SKM-1 treated with dmso at 0.1 percent for 144 hours (cell line): ENCODE measurements at regions not wholly inside any gene's neighbourhood (a gene's known extent, or its start where the extent isn't known, plus 50 kb on each side); places are given as distances from the start of the nearest gene placed in this dataset.

Experiments used
- DNase-seq: peaks from one replicate; lab custom pipeline; 2025; ENCODE audit not compliant: unreplicated experiment; lab: John Stamatoyannopoulos, UW

DNA sequence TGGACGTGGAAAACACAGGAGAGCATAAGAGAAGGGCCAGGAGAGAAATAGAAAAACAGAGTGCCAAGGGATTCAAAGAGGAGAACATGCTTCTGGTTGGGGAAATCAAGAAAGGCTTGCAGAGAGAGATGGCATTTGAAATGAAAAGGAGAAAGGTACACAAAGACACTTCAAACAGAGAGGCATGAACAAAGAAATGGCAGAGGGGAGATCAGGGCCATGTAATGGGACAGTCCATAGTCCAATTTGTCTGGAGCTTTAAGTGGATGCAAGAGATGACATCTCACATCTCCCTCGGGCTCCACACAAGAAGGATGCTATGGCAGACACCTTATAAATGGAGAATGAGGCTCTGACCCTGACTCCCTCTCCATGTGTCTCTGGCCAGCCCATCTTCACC is 331.1 kb downstream of the MLLT3 start:
- DNase-seq, result no peak

DNA sequence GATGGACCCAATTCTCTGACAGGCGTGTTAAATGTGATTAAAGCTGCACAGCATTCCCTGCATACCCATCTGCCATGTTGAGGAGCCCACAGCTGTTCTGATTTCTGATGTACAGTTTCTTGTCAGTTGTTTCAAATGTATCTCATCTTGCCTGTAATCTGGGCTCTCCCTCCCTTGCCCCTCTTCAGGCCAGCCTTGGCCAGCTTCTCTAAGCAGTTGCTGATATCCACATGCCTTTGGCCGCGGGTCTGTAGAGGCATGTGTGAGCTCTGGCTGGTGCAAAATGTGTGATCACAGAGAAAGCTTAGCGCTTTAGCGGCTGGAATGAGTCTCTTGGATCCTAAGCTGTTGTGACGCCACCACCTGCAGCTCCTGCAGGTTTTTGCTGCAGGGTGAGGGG is 332.0 kb downstream of the MLLT3 start:
- no peak for DNase-seq

DNA sequence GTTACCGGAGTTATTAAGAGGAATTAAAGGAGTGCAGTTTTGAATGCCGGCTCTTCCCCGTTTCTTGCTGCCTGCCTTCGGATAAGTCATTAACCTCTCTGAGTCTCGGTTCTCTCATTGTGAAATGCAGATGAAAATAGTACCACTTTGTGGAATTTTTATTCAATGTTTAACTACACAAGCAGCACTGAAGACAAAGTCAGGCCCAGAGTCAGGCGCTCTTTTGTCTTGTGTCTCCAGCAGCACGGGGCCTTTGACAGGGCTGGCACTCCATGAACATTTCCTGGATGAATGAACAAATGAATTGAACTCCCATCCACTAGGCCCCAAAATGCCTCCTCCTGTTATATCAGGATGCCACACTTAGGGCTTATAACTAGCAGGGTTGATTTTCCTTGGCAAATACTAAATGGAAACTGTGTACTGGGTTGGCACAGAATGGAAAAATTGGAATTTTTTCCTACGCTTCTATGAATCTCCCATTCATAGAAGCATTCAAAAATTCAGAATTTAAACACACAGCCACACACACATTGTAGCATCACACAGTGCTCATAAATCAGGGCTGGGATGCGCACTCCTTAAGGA is 332.8 kb downstream of the MLLT3 start:
- no peak for DNase-seq

GRCh38 chr9:20286969-20287368 is 335.3 kb downstream of the MLLT3 start:
- DNase-seq, result no peak

DNA sequence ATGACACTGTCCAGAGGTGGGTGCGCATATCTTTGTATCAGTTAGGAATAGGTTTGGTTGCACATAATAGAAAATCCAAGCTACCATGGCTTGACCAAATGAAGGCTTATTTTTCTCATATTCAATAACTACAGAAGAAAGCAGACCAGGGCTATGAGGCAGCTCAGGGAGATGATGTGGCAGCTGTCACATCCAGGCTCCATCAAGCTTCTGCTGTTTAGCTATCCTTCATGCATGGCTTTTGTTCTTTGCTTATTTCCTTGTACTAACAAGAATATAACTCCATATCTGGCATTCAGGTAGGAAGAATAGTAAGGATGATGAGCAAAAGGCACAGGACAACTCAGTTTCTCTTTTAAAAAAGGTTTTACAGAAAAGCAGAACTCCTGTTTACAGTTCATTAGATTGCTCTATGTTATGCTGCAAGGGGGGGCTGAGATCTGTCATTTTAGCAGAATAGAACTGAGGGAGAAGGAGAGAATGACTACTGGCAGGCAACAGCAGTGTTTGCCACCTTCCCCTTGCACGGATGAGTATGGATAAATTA is 336.1 kb downstream of the MLLT3 start:
- no peak for DNase-seq

- no peak for DNase-seq
These were observed 337.6 kb downstream of the MLLT3 start for GRCh38 chr9:20284601-20285289.

- no peak for DNase-seq
These were observed 342.0 kb downstream of the MLLT3 start for GRCh38 chr9:20280330-20280729.

GRCh38 chr9:20276762-20277161 is 345.5 kb downstream of the MLLT3 start:
- no peak for DNase-seq

DNA sequence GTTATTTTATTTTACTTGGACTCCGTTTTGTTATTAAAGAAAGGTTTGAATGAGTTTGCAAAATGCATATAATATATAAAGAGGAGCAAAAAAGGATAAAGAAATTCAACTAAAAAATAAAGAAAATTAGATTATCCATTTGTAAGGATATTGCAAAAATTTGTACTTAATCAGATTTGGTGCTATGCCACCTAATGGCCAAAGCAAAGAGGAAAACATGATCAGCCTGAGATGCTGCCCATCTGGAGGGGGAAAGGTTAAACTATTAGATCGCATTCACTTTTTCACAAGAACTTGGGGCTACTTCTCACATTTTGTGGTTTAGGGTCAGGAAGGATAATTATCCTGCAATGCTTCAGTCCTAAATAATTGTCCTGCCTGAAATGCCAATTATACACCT is 350.6 kb downstream of the MLLT3 start:
- no peak for DNase-seq

DNA sequence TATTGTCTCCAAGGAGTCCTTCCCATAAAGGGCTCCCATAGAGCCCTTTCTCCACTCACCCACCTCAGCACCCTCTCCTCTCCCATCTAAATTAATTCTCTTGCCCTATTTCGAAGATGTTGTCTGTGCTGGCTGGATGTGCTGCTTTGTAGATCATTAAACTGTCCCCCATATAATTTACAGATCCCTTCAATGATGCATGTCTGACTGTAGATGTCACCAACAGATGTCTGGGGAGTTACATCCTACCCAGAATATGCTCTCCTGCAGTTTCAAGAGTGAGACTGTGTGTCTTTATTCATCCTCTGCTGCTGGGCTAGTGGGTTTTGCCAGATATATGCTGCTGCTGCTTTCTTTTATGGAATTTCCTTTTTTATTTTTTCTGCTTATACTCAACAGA is 351.2 kb downstream of the MLLT3 start:
- DNase-seq, result no peak

DNA sequence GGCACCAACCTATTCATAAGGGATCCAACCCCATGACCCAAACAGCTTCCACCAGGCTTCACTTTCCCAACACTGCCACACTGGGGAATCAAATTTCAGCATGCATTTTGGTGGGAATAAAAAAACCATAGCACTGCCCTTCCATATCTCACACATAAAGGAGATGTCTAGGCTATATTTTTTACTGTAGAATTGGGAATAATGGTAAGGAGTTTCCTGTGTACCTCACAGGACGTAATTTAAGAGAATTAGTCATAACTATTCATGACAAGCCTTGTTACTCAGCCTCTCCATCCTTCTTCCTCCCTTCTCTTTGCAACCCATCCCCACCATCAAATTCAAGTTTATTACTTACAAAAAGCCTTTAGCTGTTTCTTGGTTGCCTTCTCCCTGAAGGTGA is 352.1 kb downstream of the MLLT3 start:
- DNase-seq, result no peak

- no peak for DNase-seq
These were observed 352.7 kb downstream of the MLLT3 start for GRCh38 chr9:20269620-20270019.

DNA sequence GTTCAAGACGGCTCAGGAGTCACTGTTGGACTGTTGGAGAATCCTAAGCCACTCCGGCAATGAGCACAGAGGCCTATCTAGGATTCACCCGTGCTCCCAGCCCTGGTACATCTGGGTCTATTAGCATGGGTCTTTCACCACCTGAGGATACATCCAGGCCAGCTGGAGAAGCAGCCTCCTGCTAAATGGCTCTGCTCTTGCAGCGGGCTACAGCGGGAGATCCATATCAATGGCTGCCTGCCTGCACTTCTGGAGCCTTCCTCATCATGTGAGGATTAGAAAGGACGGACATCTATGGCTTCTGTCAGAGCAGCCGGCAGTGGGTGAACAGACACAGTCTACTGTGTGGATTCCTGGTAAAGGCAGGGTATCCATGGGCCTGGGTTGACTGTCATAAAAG is 357.4 kb downstream of the MLLT3 start:
- DNase-seq, result no peak

DNA sequence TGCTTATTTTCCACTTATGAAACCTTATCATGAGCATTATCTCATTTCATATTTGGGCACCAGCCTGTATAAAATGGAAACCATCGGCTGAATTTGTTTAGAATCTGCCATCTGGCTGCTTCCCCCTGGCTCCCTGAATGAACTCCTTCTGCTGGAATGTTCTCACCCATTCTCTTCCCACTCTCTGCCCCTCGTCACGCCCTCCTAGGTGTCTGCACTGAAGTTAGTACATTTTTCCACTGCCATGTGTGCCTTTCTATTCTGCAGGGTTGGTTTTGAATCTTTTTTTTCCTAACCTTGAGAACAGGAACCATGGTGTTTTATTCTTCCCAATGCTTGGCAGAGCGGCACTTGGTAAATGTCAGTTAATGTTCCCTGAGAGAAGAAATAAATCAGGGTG is 359.7 kb downstream of the MLLT3 start:
- DNase-seq, result no peak

GRCh38 chr9:20256284-20256948 is 365.9 kb downstream of the MLLT3 start:
- DNase-seq, result no peak

- DNase-seq, result no peak
These were observed 367.2 kb downstream of the MLLT3 start for GRCh38 chr9:20255052-20255451.

DNA sequence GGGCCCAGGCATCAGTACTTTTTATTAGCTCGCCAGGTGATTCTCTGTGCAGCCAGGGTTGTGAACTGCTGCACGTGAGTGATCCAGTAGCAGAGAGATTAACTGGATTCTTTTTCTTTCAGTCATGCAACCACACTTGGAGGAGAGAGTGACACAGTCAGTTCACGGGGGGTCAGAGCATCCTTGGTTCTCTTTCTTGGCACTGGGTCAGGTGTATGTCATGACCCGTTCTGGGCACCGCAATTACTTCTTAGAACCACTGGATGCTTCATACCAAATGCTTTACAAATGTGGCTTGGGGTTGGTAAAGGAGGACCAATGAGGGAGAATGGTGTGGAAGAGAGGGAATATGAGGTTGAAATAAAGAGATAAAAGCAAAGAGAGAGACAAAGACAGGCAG is 368.7 kb downstream of the MLLT3 start:
- no peak for DNase-seq

- DNase-seq, result no peak
These were observed 369.5 kb downstream of the MLLT3 start for GRCh38 chr9:20252778-20253177.

GRCh38 chr9:20250791-20251190 is 371.5 kb downstream of the MLLT3 start:
- DNase-seq, result no peak

- DNase-seq, result no peak
These were observed 378.0 kb downstream of the MLLT3 start for GRCh38 chr9:20244271-20244670.

DNA sequence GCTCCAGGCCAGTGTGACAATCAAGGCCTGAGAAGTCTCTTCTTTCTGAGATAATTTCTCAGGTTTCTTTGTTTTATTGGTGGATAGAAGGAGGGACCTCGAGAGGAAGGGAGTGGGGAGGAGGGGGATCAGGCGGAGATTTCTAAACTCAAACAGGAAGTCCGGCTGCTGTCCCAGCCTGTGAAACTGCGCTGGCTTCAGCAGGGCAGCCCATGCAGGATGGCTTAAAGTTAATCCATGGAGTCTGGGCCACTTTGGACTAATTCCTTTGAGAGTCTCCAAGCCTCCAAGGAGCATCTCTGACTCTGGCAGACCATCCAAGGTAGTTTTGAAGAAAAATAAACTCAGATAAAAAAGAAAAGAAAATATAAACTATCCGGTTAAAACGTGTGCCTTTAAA is 378.5 kb downstream of the MLLT3 start:
- DNase-seq, result no peak

DNA sequence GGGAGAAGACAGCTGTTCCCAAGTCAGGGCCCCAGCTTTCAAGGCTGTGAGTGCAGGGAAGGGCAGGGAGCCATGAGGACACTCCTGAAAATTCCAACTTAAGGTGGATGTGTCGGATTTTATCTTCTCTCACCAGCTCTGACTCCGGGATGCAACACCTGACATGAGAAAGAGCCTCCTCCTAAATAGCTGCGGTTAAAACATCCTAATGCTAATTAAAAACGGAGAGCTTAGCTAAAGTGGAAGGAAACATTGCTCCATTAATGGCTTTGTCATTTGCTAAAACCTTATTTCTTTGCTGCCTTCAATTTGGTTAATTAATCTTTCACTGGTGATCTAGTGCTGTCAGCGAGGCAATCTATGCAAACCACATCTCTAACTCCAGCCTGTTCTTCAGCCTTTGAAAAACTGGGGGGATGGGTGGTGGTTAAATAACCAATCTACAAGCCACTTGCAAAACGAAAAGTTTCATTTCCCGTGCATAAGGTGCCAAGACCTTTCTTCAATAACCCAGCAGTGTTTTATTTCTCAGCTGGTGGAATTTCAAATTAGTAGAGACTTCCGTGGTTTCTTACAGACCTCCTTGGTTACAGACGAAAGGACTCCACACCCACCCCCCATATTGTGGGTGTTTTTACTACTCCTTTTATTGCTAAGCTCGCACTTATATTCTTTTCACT is 379.6 kb downstream of the MLLT3 start:
- DNase-seq, result no peak
